Duodenal mucosa (tissue), 2 donors: ENCODE measurements at regions not wholly inside any gene's neighbourhood (a gene's known extent, or its start where the extent isn't known, plus 50 kb on each side); places are given as distances from the start of the nearest gene placed in this dataset.
"Not testable (repeated sequence)": the region's sequence is repeated elsewhere in the genome, so short reads cannot be mapped to it uniquely, and the experiment has no call there.

ENCODE experiments used
- H3K27ac ChIP-seq: one replicate; pipeline ENCODE4 v1.7.0; 2013; ENCODE audit warnings: low read depth, low read length
- H3K27me3 ChIP-seq, 2 donors: one replicate each; pipeline ENCODE4 v1.7.0; 2013; ENCODE audit warnings: low read length in 2 of 2, control low read depth in 1 of 2; ENCODE audit not compliant: insufficient read depth in 2 of 2, control insufficient read depth in 1 of 2
- H3K36me3 ChIP-seq, 2 donors: one replicate each; pipeline ENCODE4 v1.7.0; 2013; ENCODE audit warnings: low read length in 2 of 2, control low read depth in 1 of 2; ENCODE audit not compliant: insufficient read depth in 2 of 2, control insufficient read depth in 1 of 2
- H3K4me1 ChIP-seq, 2 donors: one replicate each; pipeline ENCODE4 v1.7.0; 2013; ENCODE audit warnings: low read length in 2 of 2, control low read depth in 1 of 2; ENCODE audit not compliant: insufficient read depth in 2 of 2, control insufficient read depth in 1 of 2
- H3K4me3 ChIP-seq, 2 donors: one replicate each; pipeline ENCODE4 v1.7.0; 2013; ENCODE audit warnings: low read length in 2 of 2, low read depth in 1 of 2
- H3K9ac ChIP-seq, 2 donors: one replicate each; pipeline ENCODE4 v1.7.0; 2013; ENCODE audit warnings: low read length in 2 of 2, low read depth in 1 of 2
- H3K9me3 ChIP-seq, 2 donors: one replicate each; pipeline ENCODE4 v1.7.0; 2013; ENCODE audit warnings: low read length in 2 of 2, control low read depth in 1 of 2; ENCODE audit not compliant: control insufficient read depth in 1 of 2

- Histone ChIP-seq H3K4me1 (no peaks in the 10 kb centered on the region), H3K9me3 (no peaks in the 10 kb centered on the region), H3K27ac (no peak overlapping the region), H3K9ac (no peak overlapping the region), H3K27me3 (no peaks in the 10 kb centered on the region), H3K4me3 (no peak overlapping the region), H3K36me3 (no peaks in the 10 kb centered on the region)
Observed at GRCh38 chr13:109312399-109312798, 474.0 kb downstream of the IRS2 start.

GRCh38 chr13:109311431-109311976, 474.9 kb downstream of the IRS2 start:
- not testable (repeated sequence) for H3K36me3 ChIP-seq, H3K4me1 ChIP-seq, H3K4me3 ChIP-seq, H3K9ac ChIP-seq, H3K9me3 ChIP-seq, H3K27me3 ChIP-seq, H3K27ac ChIP-seq

GRCh38 chr13:109309625-109310363, 476.6 kb downstream of the IRS2 start:
- no peaks in the 10 kb centered on the region for H3K27me3 ChIP-seq
- H3K9me3 ChIP-seq: no peaks in the 10 kb centered on the region
- no peaks in the 10 kb centered on the region for H3K4me1 ChIP-seq
- no peak overlapping the region for H3K9ac ChIP-seq
- no peak overlapping the region for H3K27ac ChIP-seq
- H3K36me3 ChIP-seq: no peaks in the 10 kb centered on the region
- no peak overlapping the region for H3K4me3 ChIP-seq

- no peak overlapping the region for H3K9ac ChIP-seq
Observed at GRCh38 chr13:109307027-109307426, 479.4 kb downstream of the IRS2 start.

GRCh38 chr13:109301726-109302125, 484.7 kb downstream of the IRS2 start:
- Histone ChIP-seq H3K27me3 (no peaks in the 10 kb centered on the region), H3K4me3 (no peak overlapping the region), H3K9ac (no peak overlapping the region), H3K4me1 (no peaks in the 10 kb centered on the region), H3K9me3 (no peaks in the 10 kb centered on the region), H3K36me3 (no peaks in the 10 kb centered on the region), H3K27ac (no peak overlapping the region)

More at GRCh38 chr13:109307027-109307426, 479.4 kb downstream of the IRS2 start:
- no peak overlapping the region for H3K4me3 ChIP-seq
- H3K9me3 ChIP-seq: no peaks in the 10 kb centered on the region
- no peaks in the 10 kb centered on the region for H3K27me3 ChIP-seq
- no peak overlapping the region for H3K27ac ChIP-seq
- no peaks in the 10 kb centered on the region for H3K36me3 ChIP-seq
- no peaks in the 10 kb centered on the region for H3K4me1 ChIP-seq

GRCh38 chr13:109301276-109301675, 485.1 kb downstream of the IRS2 start:
- H3K4me3 ChIP-seq: no peak overlapping the region
- H3K27me3 ChIP-seq: no peaks in the 10 kb centered on the region
- H3K9ac ChIP-seq: no peak overlapping the region
- no peak overlapping the region for H3K27ac ChIP-seq
- no peaks in the 10 kb centered on the region for H3K9me3 ChIP-seq
- no peaks in the 10 kb centered on the region for H3K4me1 ChIP-seq
- no peaks in the 10 kb centered on the region for H3K36me3 ChIP-seq

- Histone ChIP-seq H3K27ac (no peak overlapping the region), H3K36me3 (no peaks in the 10 kb centered on the region), H3K9me3 (peaks cover 0 to 8% of the 10 kb centered on the region in 2 donors), H3K9ac (no peak overlapping the region), H3K4me1 (no peaks in the 10 kb centered on the region), H3K27me3 (no peaks in the 10 kb centered on the region), H3K4me3 (no peak overlapping the region)
Observed at GRCh38 chr13:109297628-109298027, 488.8 kb downstream of the IRS2 start.

- H3K4me3 ChIP-seq: no peak overlapping the region
- peaks cover 0 to 8% of the 10 kb centered on the region in 2 donors for H3K9me3 ChIP-seq
- H3K4me1 ChIP-seq: no peaks in the 10 kb centered on the region
- H3K27me3 ChIP-seq: no peaks in the 10 kb centered on the region
- no peak overlapping the region for H3K9ac ChIP-seq
- no peak overlapping the region for H3K27ac ChIP-seq
- no peaks in the 10 kb centered on the region for H3K36me3 ChIP-seq
Observed at GRCh38 chr13:109293166-109293565, 493.2 kb downstream of the IRS2 start.

- H3K27ac ChIP-seq: no peak overlapping the region
- no peaks in the 10 kb centered on the region for H3K9me3 ChIP-seq
- no peaks in the 10 kb centered on the region for H3K36me3 ChIP-seq
- H3K4me3 ChIP-seq: no peak overlapping the region
- H3K27me3 ChIP-seq: no peaks in the 10 kb centered on the region
- H3K4me1 ChIP-seq: no peaks in the 10 kb centered on the region
- H3K9ac ChIP-seq: no peak overlapping the region
Observed at GRCh38 chr13:109288151-109288709, 498.2 kb downstream of the IRS2 start.

GRCh38 chr13:109287553-109287952, 498.8 kb downstream of the IRS2 start:
- H3K9me3 ChIP-seq: no peaks in the 10 kb centered on the region
- H3K9ac ChIP-seq: no peak overlapping the region
- H3K27ac ChIP-seq: no peak overlapping the region
- H3K4me1 ChIP-seq: no peaks in the 10 kb centered on the region
- no peak overlapping the region for H3K4me3 ChIP-seq
- H3K27me3 ChIP-seq: no peaks in the 10 kb centered on the region
- no peaks in the 10 kb centered on the region for H3K36me3 ChIP-seq
